Astrocyte (in vitro differentiated cells and primary cell): ENCODE measurements at regions not wholly inside any gene's neighbourhood (a gene's known extent, or its start where the extent isn't known, plus 50 kb on each side); places are given as distances from the start of the nearest gene placed in this dataset.
"Not testable (repeated sequence)": the region's sequence is repeated elsewhere in the genome, so short reads cannot be mapped to it uniquely, and the experiment has no call there.

ENCODE experiments used
- EZH2 ChIP-seq: IDR thresholded peaks from 2 replicates; pipeline ENCODE4 v1.6.1; 2012; ENCODE audit warnings: mild to moderate bottlenecking, low read length, inconsistent platforms; ENCODE audit not compliant: insufficient read depth
- TF ChIP-seq, protein P1 (sequence below): IDR thresholded peaks from 2 replicates; pipeline ENCODE4 v1.5.1; 2011; ENCODE audit warnings: low read depth, mild to moderate bottlenecking, inconsistent platforms, low read length, moderate library complexity; ENCODE audit not compliant: insufficient read depth

DNA sequence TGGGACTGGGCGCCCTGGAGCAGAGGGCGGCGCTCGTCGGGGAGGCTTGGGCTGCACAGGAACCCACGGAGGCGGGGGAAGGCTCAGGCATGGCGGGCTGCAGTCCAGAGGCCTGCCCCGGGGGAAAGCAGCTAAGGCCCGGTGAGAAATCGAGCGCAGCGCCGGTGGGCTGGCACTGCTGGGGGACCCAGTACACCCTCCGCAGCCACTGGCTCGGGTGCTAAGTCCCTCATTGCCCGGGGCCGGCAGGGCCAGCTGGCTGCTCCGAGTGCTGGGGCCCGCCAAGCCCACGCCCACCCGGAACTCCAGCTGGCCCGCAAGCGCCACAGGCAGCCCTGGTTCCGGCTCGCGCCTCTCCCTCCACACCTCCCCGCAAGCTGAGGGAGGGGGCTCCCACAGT is 962.3 kb downstream of the CNTNAP5 start:
- TF ChIP-seq, protein P1, sequence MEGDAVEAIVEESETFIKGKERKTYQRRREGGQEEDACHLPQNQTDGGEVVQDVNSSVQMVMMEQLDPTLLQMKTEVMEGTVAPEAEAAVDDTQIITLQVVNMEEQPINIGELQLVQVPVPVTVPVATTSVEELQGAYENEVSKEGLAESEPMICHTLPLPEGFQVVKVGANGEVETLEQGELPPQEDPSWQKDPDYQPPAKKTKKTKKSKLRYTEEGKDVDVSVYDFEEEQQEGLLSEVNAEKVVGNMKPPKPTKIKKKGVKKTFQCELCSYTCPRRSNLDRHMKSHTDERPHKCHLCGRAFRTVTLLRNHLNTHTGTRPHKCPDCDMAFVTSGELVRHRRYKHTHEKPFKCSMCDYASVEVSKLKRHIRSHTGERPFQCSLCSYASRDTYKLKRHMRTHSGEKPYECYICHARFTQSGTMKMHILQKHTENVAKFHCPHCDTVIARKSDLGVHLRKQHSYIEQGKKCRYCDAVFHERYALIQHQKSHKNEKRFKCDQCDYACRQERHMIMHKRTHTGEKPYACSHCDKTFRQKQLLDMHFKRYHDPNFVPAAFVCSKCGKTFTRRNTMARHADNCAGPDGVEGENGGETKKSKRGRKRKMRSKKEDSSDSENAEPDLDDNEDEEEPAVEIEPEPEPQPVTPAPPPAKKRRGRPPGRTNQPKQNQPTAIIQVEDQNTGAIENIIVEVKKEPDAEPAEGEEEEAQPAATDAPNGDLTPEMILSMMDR: not testable (repeated sequence)
- not testable (repeated sequence) for TF ChIP-seq EZH2
